ENCODE measurements at regions not wholly inside any gene's neighbourhood (a gene's known extent, or its start where the extent isn't known, plus 50 kb on each side); places are given as distances from the start of the nearest gene placed in this dataset.

DNA sequence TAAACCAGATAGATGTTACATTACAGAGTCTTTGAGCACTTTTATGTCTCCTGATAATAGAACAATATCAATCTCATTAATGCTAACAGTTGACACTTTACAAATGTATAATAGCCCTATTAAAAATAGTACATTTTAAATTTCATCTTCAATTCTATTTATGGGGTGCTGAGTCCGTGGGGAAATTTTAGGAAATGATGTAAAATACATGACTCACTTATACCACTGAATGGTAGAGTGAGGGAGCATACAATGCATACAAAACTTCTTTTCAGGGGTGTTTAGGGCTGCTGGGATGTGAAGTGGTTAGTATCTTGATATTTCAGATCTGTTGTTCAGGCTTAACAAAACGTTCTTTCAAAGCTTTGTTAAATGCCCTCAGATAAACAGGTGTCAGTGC is 696.2 kb downstream of the TRAM1L1 start:
- intact Hi-C loops (cut with DNase I): no loop called here
- Histone ChIP-seq H3K4me1 (no peaks in the 10 kb centered on the region), H3K9me3 (peaks cover 0 to 3% (median 0%) of the 10 kb centered on the region in 12 donors), H3K36me3 (no peaks in the 10 kb centered on the region), H3K27me3 (no peaks in the 10 kb centered on the region), H3K27ac (no peak overlapping the region), H3K4me3 (no peak overlapping the region)
- TF ChIP-seq POLR2A (IDR thresholded peaks at IDR 0.05): no peak
- 26 to 42% (median 36%) methylated on average over 2 of the region's 2 CpGs for WGBS, 4 donors
- DNase-seq (no peak), ATAC-seq (no peak)

DNA sequence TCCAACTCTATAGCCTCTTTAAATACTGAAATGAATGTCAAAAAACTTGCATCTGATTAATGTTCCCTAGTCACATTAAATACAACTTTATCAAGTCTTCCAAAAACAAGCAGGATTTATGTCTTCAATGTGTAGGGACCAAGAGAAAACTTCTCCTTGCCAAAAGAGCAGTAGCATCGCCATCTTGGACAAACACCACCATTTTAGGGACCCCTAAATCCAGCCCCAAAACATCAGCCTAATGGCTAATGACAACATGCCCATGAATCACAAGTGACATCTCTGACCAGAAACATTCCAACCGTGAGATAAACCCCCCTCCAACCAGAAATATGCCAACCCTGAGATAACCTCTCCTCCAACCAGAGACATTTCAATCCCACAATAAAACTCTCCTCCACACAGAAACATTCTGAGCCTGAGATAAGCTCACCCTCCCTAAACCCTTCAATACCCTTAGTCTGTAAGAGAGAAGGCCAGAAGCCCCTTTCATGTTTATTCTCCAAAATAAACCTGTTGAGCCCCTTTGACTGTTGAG is 697.4 kb downstream of the TRAM1L1 start:
- H3K4me3 ChIP-seq: no peak overlapping the region
- peaks cover 0 to 3% (median 0%) of the 10 kb centered on the region in 12 donors for H3K9me3 ChIP-seq
- DNase-seq: no peak
- no peaks in the 10 kb centered on the region for H3K27me3 ChIP-seq
- no peaks in the 10 kb centered on the region for H3K4me1 ChIP-seq
- no peak for ATAC-seq
- no peak for TF ChIP-seq POLR2A (IDR thresholded peaks at IDR 0.05)
- TF ChIP-seq, protein P1, sequence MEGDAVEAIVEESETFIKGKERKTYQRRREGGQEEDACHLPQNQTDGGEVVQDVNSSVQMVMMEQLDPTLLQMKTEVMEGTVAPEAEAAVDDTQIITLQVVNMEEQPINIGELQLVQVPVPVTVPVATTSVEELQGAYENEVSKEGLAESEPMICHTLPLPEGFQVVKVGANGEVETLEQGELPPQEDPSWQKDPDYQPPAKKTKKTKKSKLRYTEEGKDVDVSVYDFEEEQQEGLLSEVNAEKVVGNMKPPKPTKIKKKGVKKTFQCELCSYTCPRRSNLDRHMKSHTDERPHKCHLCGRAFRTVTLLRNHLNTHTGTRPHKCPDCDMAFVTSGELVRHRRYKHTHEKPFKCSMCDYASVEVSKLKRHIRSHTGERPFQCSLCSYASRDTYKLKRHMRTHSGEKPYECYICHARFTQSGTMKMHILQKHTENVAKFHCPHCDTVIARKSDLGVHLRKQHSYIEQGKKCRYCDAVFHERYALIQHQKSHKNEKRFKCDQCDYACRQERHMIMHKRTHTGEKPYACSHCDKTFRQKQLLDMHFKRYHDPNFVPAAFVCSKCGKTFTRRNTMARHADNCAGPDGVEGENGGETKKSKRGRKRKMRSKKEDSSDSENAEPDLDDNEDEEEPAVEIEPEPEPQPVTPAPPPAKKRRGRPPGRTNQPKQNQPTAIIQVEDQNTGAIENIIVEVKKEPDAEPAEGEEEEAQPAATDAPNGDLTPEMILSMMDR (IDR thresholded peaks at IDR 0.05): no peak
- intact Hi-C loops (cut with DNase I): no loop called here
- no peak overlapping the region for H3K27ac ChIP-seq
- 42 to 47% (median 44%) methylated on average over 2 of the region's 2 CpGs for WGBS, 4 donors
- no peaks in the 10 kb centered on the region for H3K36me3 ChIP-seq

DNA sequence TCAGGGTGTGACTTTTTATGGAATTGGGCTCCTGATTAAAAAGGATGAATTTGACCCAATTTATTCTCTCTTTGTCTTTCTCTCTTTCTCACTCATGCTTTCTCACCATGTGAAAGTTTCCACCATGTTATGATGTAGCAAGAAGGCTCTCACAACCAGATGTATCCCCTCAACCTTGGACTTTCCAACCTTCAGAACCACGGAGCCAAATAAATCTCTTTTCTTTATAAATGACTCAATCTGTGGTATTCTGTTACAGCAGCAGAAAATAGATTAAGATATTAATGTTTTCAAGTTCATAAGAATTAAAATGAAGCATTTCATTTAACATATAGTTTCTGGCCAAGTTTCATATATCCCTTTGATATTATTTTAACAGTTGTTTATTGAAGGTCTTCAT is 698.5 kb downstream of the TRAM1L1 start:
- TF ChIP-seq, protein P1 (IDR thresholded peaks at IDR 0.05): no peak
- no peak for TF ChIP-seq POLR2A (IDR thresholded peaks at IDR 0.05)
- no peak overlapping the region for H3K4me3 ChIP-seq

DNA sequence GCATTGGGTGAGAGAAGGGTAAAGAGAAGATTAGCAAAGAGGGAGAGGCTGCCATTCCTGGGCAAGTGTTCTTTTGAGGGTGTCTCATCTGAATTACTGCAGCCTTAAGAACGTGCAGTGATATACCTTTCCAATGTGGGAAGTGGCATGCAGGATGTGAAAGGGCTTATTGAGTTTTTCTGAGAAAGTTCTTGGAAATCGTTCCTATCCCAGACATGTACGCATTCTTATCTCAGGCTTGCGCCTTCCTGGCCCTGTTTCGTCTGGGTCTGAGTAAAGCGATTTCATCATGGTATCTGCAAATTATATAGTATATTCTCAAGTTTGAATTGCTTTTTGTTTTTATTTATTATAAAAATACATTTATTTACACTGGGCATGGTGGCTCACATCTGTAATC is 699.8 kb downstream of the TRAM1L1 start:
- WGBS, 4 donors: 77 to 79% (median 78%) methylated on average over 6 of the region's 6 CpGs
- Histone ChIP-seq H3K4me1 (no peaks in the 10 kb centered on the region), H3K27ac (no peak overlapping the region), H3K27me3 (no peaks in the 10 kb centered on the region), H3K36me3 (no peaks in the 10 kb centered on the region), H3K9me3 (peaks cover 0 to 3% (median 0%) of the 10 kb centered on the region in 12 donors), H3K4me3 (no peak overlapping the region)
- no peak for DNase-seq
- intact Hi-C loops (cut with DNase I): no loop called here
- TF ChIP-seq POLR2A (IDR thresholded peaks at IDR 0.05): no peak
- TF ChIP-seq, protein P1 (IDR thresholded peaks at IDR 0.05): no peak
- ATAC-seq: no peak

More for the DNA sequence above, 698.5 kb downstream of the TRAM1L1 start:
- intact Hi-C loops (cut with DNase I): no loop called here
- Histone ChIP-seq H3K36me3 (no peaks in the 10 kb centered on the region), H3K27me3 (no peaks in the 10 kb centered on the region), H3K27ac (no peak overlapping the region), H3K4me1 (no peaks in the 10 kb centered on the region), H3K9me3 (peaks cover 0 to 3% (median 0%) of the 10 kb centered on the region in 12 donors)
- 41 to 61% (median 55%) methylated on average over 1 of the region's 1 CpG for WGBS, 4 donors
- DNase-seq: no peak
- ATAC-seq: no peak

DNA sequence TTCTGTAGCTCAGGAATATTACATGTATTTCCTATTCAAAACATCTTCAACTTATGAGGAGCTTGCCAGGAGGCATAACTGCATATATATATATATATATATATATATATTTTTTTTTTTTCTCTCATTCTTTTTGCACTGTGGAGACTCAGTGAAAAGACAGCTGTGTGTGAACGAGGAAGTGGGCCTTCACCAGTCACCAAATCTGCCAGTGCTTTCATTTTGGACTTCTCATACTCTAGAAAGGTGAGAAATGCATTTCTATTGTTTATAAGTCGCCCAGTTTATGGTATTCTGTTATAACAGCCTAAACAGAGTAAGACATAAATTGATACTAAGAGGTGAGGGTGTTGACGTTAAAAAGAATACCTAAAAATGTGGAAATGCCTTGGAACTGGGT is 710.6 kb downstream of the TRAM1L1 start:
- Histone ChIP-seq H3K9me3 (peaks cover 0 to 7% (median 0%) of the 10 kb centered on the region in 12 donors), H3K36me3 (no peaks in the 10 kb centered on the region), H3K27ac (no peak overlapping the region), H3K4me1 (no peaks in the 10 kb centered on the region), H3K4me3 (no peak overlapping the region), H3K27me3 (no peaks in the 10 kb centered on the region)
- no peak for DNase-seq
- ATAC-seq: no peak
- WGBS, 4 donors: 67 to 73% (median 69%) methylated on average over 3 of the region's 3 CpGs
- intact Hi-C loops (cut with DNase I): no loop called here
- no peak for TF ChIP-seq POLR2A (IDR thresholded peaks at IDR 0.05)
- TF ChIP-seq, protein P1 (IDR thresholded peaks at IDR 0.05): no peak

Data from heart left ventricle (tissue), 16 donors.